Fibroblast of villous mesenchyme (primary cell): ENCODE measurements at regions not wholly inside any gene's neighbourhood (a gene's known extent, or its start where the extent isn't known, plus 50 kb on each side); places are given as distances from the start of the nearest gene placed in this dataset.

ENCODE experiments used
- DNase-seq: peaks from one replicate; pipeline ENCODE4 v3.0.0-alpha.2; 2010; ENCODE audit warnings: low read depth
- H3K4me3 ChIP-seq: 2 replicates; pipeline ENCODE4 v1.5.1; 2011; ENCODE audit warnings: low read depth, mild to moderate bottlenecking, low read length
- CTCF ChIP-seq: IDR thresholded peaks from 2 replicates; pipeline ENCODE4 v1.5.1; 2012; ENCODE audit warnings: low read depth, mild to moderate bottlenecking, low read length; ENCODE audit not compliant: insufficient read depth

GRCh38 chr2:207423886-207424285, 105.9 kb upstream of the CREB1 start:
- no peak for TF ChIP-seq CTCF
- DNase-seq, result peak; percentile 93
- no peak overlapping the region for H3K4me3 ChIP-seq

- no peak for DNase-seq
- no peak overlapping the region for H3K4me3 ChIP-seq
- TF ChIP-seq CTCF, result no peak
These were observed 101.8 kb upstream of the CREB1 start for GRCh38 chr2:207427986-207428385.

GRCh38 chr2:207428573-207428972, 101.2 kb upstream of the CREB1 start:
- no peak for DNase-seq
- no peak overlapping the region for H3K4me3 ChIP-seq
- no peak for TF ChIP-seq CTCF

- H3K4me3 ChIP-seq, result no peak overlapping the region
- DNase-seq, result peak; percentile 39
- no peak for TF ChIP-seq CTCF
These were observed 97.3 kb upstream of the CREB1 start for GRCh38 chr2:207432453-207432852.

GRCh38 chr2:207434306-207434705, 95.5 kb upstream of the CREB1 start:
- H3K4me3 ChIP-seq, result no peak overlapping the region
- TF ChIP-seq CTCF, result no peak
- DNase-seq, result no peak

- no peak overlapping the region for H3K4me3 ChIP-seq
- TF ChIP-seq CTCF, result no peak
- no peak for DNase-seq
These were observed 94.8 kb upstream of the CREB1 start for GRCh38 chr2:207434899-207435465.

- no peak overlapping the region for H3K4me3 ChIP-seq
- no peak for DNase-seq
- TF ChIP-seq CTCF, result no peak
These were observed 92.6 kb upstream of the CREB1 start for GRCh38 chr2:207437136-207437523.
